T-helper 2 cell (primary cell): ENCODE measurements at regions not wholly inside any gene's neighbourhood (a gene's known extent, or its start where the extent isn't known, plus 50 kb on each side); places are given as distances from the start of the nearest gene placed in this dataset.
A peak's percentile ranks its signal among the peaks of the same experiment; 100 is the strongest.

ENCODE experiments used
- DNase-seq, 5 experiments: peaks; one replicate each; pipeline versions ENCODE4 v3.0.0 to v3.0.0-alpha.2; 2012 to 2022

DNA sequence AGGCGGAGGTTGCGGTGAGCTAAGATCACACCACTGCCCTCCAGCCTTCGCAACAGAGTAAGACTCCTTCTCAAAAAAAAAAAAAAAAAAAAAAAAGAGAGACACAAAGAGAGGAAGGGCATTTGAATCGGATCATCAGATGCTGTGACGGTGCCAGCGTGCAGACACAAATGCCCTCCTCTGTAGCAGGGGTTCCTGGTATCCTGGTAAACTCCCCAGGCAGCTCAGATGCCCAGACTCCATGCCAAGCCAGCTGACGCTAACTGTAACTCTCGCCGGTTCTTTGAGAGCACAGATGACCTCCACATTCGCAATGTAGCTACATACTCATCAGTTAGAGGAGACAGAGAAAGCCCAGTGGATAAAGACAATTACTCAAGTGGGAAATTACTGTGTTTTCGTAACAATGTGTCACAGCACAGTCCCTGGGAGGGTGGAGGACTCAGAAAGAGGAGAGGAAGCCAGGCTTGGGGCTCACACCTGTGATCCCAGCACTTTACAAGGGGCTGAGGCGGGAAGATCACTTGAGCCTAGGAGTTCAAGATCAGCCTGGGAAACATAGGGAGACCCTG is 153.1 kb downstream of the BRD1 start:
- no peak for DNase-seq

DNA sequence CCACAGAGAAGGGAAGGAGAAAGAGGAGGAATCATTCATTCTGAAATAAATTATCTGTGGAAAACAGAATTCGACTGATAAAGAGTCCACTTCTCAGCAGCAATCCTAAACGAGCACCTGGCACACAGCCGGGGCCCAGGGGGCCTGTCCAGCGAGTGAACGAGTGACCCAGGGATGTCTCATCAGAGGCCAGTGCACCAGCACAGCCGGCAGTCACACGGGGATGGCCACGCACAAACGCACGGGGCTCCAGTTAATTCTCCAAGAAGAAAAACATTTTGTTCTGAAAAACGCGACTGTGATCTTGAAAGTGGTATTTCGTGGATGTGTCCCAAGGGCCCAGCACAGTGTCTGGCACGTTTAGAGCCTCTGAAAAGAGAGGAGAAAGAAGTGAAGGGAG is 154.6 kb downstream of the BRD1 start:
- DNase-seq = no peak

DNA sequence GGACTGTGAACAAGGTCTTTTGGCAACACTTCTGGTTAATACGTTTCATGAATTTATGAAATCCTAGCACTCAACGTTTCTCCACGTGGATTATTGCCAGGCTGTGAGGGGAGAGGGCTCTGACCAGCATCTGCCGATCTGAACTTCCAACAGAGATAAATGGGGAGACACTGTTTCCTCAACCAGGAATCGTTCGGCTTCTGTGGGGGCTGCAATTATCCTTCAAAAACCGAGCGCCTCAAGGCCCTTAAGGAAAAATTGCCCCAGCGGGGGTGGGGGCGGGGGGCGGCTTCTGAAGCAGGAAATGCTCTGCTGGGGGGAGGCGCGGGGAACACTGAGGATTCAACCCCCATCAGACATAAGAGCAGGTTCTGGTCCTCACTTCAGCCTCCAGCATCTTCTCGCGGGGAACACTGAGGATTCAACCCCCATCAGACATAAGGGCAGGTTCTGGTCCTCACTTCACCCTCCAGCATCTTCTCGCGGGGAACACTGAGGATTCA is 155.6 kb downstream of the BRD1 start:
- DNase-seq = no peak

GRCh38 chr22:49671331-49672013 is 156.2 kb downstream of the BRD1 start:
- no peak for DNase-seq

DNA sequence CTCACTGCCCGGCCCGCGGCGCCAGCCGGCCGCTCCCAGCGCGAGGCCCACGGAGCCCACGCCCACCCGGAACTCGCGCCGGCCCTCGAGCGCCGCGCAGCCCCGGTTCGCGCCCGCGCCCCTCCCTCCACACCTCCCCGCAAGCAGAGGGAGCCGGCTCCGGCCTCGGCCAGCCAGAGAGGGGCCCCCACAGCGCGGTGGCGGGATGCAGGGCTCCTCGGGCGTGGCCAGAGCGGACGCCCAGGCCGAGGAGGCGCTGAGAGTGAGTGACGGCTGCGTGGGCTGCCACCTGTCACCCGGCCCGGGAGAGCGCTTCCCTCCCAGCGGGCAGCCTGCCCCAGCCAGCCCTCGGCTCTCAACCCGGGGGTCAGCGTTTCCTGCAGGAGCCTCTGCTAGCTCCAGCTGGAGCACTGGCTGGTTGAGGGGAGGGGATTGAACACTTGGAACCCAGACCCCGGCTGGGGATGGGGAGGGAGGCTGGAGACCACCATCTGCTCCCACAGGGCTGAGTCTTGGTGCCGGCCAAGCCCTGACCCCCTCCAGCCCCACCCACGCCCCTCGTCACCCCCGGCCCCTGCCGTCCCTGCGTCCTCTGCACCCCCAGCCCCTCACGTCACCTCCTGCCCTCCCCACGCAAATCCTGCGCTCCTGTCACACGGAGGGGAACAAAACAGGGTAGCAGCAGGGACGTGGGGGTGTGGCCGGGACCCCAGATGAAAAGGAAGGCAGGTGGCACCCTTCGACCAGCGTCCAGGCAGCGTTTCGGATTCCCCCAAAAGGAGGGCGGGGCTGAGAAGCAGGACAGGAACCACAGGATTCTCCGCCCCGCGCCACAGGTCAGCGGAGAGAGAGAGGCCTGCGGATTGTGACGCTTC is 157.0 kb downstream of the BRD1 start:
- no peak for DNase-seq

DNA sequence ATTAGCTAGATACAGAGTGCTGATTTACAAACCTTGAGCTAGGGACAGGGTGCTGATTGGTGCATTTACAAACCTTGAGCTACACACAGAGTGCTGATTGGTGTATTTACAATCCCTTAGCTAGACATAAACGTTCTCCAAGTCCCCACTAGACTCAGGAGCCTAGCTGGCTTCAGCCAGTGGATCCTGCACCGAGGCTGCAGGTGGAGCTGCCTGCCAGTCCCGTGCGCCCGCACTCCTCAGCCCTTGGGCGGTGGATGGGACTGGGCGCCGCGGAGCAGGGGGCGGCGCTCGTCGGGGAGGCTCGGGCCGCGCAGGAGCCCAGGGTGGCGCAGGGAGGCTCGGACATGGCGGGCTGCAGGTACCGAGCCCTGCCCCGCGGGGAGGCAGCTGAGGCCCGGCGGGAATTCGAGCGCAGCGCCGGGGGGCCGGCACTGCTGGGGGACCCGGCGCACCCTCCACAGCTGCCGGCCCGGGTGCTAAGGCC is 157.7 kb downstream of the BRD1 start:
- DNase-seq = peak in 1 of 5 experiments; percentile 19

- DNase-seq = peak in 1 of 5 experiments; percentile 19
Observed at GRCh38 chr22:49669427-49669968, 158.2 kb downstream of the BRD1 start.

DNA sequence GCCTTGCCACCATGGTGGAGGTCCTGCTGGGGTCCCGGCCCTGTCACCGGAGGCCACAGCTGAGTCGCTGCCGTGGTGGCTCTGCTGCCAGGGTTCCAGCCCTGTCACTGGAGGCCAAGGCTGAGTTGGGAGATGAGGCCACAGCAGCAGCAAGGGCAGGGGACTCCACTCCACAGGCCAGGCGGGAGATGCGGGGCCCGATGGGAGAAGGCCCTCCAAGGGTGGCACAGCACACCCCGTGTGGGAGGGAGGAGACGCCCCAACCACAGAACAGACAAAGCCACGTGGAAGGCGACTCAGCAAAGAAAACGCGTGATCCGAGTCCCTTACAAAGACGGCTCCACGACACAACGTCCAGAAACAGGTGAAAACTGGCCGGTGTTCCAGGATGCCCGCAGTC is 159.3 kb downstream of the BRD1 start:
- DNase-seq = no peak

GRCh38 chr22:49667236-49667635 is 160.4 kb downstream of the BRD1 start:
- no peak for DNase-seq

GRCh38 chr22:49666146-49666809 is 161.4 kb downstream of the BRD1 start:
- no peak for DNase-seq

- no peak for DNase-seq
Observed at GRCh38 chr22:49664891-49665290, 162.8 kb downstream of the BRD1 start.

DNA sequence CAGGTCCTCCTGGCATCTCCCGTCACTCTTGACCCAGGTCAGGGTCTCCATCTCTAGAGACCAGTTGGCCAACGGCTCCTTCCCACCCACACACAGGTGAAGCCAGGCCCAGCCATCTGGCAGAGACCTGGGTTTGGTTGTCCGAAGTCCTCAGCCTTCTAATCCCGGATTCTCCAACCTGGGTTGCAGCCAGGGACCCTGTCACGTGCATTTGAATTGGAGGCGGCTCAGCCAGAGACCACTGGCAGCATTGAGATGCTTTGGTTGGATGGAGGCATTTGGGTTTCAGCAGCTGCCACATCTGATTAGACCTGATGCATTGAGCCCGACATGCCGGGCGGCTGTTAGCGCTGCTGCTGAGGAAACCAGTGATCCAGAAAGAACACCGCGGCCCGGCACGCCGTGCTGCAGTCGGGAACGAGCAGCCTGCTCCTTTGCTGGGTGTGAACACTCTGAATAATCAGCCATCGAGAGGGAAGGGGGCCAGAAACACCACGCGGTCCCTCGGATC is 163.2 kb downstream of the BRD1 start:
- no peak for DNase-seq

DNA sequence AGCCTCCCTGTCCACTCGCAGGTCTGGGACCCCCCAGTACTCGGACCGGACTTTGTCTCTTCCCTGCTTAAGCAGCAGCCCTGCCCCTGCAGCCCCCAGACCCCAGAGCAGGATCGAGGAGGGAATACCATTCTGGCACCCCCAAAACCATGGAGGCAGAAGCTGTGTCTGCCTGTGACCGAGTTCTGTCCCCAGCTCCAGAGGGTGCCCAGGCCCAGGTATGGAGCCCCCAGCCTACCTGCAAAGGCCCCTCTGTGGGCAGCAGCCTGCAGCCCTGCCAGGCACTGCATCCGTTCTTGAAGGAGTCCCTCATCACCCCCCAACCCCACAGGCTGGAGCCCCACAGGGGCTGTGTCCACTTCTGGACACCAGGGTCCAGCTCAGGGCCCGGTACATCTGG is 163.8 kb downstream of the BRD1 start:
- no peak for DNase-seq

- DNase-seq = no peak
Observed at GRCh38 chr22:49663311-49663711, 164.4 kb downstream of the BRD1 start.

DNA sequence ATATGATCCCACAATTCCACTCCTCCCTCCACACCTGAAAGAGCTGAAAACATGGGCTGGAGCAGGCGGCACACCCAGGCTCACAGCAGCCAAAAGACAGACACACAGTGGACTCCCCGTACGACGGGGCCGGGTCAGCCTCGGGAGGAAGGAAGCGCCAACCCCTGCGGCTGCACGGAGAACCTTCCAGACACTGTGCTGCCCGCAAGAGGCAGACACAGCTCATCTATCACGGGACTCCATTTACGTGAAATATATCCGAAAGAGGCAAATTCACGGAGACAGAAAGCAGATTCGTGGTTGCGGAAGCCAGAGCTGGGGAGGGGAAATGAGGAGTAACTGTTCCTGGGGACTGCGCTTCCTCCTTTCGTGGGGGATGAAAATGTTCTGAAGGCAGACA is 165.0 kb downstream of the BRD1 start:
- no peak for DNase-seq

DNA sequence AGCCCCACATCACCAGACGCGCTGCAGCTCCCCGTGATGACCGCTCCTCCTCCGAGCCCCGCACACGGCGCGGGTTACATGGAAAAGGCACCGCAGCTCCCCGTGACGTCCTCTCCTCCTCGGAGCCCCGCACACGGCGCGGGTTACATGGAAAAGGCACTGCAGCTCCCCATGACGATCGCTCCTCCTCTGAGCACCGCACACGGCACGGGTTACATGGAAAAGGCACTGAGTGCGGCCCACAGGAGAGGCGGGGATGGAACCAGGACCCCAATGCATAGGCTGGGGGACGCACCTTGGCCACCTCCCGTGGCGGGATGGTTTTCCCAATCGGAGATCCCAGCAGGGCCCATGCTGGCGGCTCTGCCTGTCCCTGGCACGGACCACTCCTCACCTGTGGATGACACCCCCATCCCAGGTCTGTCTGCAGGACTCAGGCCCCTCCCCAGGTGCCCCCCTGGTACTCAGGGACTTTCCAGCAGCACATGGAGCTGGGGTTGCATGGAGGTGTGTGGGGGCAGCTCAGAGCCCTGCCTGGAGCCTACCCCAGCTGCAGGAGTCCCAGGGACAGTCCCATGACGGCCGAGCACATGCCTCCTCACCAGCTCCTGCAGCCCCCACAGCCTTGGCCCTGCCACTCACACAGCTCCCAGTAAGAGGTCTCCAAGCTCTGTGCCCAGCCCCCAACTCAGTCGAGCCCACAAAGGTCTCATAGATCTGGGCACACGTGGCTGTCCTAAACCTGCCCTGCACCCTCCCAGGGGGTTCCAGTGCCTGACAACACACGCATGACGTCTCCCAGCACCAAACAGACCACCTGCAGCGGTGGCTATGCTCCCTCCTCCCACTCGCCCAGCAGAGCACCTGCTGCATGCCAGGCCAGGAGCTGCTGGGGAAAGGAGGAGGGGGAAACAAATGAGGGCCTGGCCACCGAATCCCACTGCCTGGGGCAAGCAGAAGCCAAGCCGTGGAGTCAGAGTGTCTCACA is 166.6 kb downstream of the BRD1 start:
- no peak for DNase-seq

- no peak for DNase-seq
Observed at GRCh38 chr22:49660321-49660720, 167.4 kb downstream of the BRD1 start.

- DNase-seq = no peak
Observed at GRCh38 chr22:49659924-49660315, 167.8 kb downstream of the BRD1 start.

DNA sequence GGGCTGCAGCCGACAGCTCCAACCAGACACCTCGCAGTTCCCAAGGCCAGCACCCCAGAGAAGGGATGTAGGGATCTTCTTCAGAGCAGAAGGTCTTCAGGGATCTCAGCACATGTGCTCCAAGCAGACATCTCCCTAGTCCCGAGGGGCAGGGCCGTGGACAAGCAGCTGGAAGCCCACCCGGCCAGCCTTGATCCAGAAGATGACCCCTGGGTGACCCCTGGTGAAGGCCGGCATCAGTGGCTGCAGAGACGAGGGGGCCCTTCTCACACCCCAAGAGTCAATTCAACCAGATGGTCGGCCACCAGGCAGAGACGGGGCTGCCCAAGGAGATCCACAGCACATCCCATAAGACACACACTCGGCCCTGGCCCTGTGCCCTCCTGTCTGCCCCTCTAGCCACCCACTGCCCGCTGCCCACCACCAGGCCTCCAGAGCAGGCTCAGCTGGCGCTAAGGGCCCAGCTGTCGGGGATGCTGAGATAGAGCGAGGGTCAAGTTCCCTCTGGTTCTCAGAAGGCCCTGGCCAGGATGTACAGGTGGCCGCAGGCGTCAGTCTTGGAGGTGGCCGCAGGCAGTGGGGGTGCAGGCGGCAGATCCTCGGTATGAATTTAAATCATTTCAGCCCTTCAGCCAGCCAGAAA is 168.3 kb downstream of the BRD1 start:
- no peak for DNase-seq

GRCh38 chr22:49658902-49659280 is 168.8 kb downstream of the BRD1 start:
- no peak for DNase-seq
